GM13976 (cell line): ENCODE measurements at regions not wholly inside any gene's neighbourhood (a gene's known extent, or its start where the extent isn't known, plus 50 kb on each side); places are given as distances from the start of the nearest gene placed in this dataset.

ENCODE experiments used
- DNase-seq: peaks from one replicate; pipeline ENCODE4 v3.0.0; 2012; ENCODE audit warnings: low spot score
- CTCF ChIP-seq: IDR thresholded peaks from 2 replicates; pipeline ENCODE4 v1.5.1; 2012; ENCODE audit warnings: borderline replicate concordance, mild to moderate bottlenecking; ENCODE audit not compliant: insufficient read depth; ENCODE audit errors: extremely low read depth, missing control alignments, control extremely low read depth
- in situ Hi-C: fragments of 300-500 bp; cut with MboI; formaldehyde crosslinking; loops from one replicate; pipeline ENCODE4 v1.12.0; 2022; ENCODE audit warnings: low sequenced_read_pairs, mixed read lengths, inconsistent platforms; ENCODE audit not compliant: unreplicated experiment

DNA sequence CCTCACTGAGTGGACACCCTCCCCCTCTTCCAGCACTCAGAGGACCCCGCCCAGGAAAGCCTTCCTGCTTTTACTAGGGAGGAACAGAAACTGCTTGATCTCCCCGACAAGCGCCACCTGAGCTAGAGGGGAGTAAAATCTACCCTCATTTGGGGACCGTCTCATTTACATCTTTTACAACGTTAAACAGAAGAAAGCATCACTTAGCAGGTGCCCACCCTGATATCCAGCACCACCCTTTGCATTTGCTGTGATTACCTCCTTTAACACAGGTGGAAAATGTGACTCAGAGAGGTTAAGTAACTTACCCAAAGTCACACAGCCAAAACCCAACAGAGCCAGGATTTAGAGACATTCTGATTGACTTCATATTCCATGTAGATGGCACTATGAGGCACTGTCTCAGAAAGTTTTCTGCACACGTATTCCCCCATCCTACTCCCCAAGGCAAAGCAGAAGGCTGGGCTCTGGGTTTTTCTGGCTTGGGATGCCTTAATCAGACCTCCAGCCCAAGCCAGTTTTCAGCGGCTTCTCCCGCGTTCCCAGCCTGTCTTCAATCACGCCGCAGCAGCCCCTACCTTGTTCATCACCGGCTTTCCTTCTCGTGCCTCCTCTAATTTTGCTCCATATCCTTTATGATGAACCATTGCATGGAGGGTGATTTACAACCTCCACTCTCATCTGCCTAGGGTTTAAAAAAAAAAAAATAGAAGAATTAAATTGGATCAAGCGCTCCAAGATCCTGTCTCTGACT, 314.6 kb upstream of the PROK2 start:
- DNase-seq: no peak
- in situ Hi-C loops: no loop called here
- TF ChIP-seq CTCF: no peak

GRCh38 chr3:72097053-72097452, 312.1 kb upstream of the PROK2 start:
- no peak for TF ChIP-seq CTCF
- DNase-seq: no peak
- in situ Hi-C loops: no loop called here

GRCh38 chr3:72095521-72095920, 310.6 kb upstream of the PROK2 start:
- in situ Hi-C loops: no loop called here
- no peak for TF ChIP-seq CTCF
- DNase-seq: no peak

DNA sequence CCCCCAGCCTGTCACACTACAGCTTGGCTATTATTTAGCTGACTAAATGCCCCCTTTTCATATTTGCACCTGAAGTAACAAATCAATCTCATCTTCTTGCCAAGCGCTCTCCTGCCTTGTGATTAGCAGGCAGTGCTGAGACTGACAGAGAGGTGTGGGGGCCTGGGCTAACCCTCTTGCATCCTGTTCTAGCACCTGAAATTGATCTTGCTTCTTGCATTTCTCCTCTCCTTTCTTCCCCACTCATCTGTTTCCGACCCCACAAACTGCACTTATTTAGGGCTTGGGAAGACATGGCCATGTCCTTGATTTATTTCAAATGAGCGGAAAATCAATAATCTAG, 309.0 kb upstream of the PROK2 start:
- DNase-seq: no peak
- in situ Hi-C loops: no loop called here
- no peak for TF ChIP-seq CTCF

GRCh38 chr3:72093270-72093991, 308.5 kb upstream of the PROK2 start:
- TF ChIP-seq CTCF: no peak
- in situ Hi-C loops: no loop called here
- no peak for DNase-seq

DNA sequence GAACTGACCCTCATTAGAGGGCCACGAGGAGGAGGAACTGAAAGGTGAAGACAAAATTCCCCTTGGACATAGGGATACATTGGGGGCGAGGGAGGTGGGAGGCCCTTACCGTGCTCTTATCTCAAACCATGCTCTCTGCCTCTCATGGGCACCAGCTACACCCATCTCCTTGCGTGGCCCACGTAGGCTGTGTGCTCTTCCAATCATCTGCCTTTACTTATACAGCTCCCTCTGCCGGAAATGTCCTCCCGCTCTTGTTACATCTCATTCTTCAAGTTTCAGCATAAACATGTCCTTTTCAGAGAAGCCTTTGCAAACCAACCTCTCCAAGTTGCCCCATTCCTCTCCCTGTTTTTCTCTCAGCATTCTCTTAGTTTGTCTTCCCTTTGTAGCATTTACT, 307.8 kb upstream of the PROK2 start:
- no peak for DNase-seq
- TF ChIP-seq CTCF: no peak
- in situ Hi-C loops: no loop called here

GRCh38 chr3:72088486-72089025, 303.6 kb upstream of the PROK2 start:
- TF ChIP-seq CTCF: no peak
- in situ Hi-C loops: loop anchor here (10.0 kb wide), 1 partner anchor 736 kb away; no protein-coding TSS in a partner anchor
- DNase-seq: no peak
